COLO668 (cell line): ENCODE measurements at regions not wholly inside any gene's neighbourhood (a gene's known extent, or its start where the extent isn't known, plus 50 kb on each side); places are given as distances from the start of the nearest gene placed in this dataset.
"Not testable (repeated sequence)": the region's sequence is repeated elsewhere in the genome, so short reads cannot be mapped to it uniquely, and the experiment has no call there.

Experiments used
- DNase-seq: peaks from one replicate; lab custom pipeline; 2025; ENCODE audit not compliant: unreplicated experiment; lab: John Stamatoyannopoulos, UW

- no peak for DNase-seq
Measured at GRCh38 chr10:129042776-129043595, 424.1 kb upstream of the MGMT start.

DNA sequence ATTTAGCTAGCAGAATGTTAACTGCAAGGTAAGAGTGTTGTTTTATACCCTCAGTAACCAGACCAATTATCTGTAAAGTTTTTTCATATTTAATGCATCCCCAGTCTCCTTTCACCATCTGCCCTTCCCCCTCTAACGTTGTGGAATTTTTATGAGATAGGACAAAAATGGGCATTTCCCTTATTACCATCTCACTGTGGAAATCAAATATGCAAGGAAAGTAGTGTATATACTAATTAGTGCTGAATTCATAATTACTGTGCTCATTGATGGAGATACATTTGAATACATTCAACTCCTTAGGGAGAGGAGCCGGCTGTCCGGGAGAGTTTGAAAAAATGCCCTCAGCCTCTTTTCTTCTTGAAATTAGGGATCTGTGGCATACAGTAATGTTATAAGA is 423.4 kb upstream of the MGMT start:
- DNase-seq, result no peak

- no peak for DNase-seq
Measured at GRCh38 chr10:129045599-129045998, 421.4 kb upstream of the MGMT start.

GRCh38 chr10:129046065-129046681 is 420.9 kb upstream of the MGMT start:
- DNase-seq, result no peak

GRCh38 chr10:129046962-129047361 is 420.1 kb upstream of the MGMT start:
- no peak for DNase-seq

DNA sequence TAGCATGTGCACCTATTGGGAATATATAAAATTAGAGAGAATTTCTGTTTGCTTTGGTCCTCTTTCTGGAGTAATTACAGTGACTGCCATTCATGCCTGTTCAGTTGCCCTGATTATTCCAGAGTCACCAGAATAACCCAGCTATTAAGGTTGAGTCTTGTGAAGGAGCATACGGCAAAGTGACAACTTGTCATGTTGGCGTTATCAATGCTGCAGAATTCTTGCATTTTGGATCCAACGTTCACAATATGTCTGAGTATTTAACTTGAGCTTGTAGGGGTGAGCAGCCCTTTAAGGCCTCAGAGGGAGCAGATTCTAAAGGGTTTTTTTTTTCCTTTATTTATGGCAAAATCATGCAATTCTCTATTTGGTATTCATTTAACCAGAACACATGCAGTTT is 419.4 kb upstream of the MGMT start:
- no peak for DNase-seq

DNA sequence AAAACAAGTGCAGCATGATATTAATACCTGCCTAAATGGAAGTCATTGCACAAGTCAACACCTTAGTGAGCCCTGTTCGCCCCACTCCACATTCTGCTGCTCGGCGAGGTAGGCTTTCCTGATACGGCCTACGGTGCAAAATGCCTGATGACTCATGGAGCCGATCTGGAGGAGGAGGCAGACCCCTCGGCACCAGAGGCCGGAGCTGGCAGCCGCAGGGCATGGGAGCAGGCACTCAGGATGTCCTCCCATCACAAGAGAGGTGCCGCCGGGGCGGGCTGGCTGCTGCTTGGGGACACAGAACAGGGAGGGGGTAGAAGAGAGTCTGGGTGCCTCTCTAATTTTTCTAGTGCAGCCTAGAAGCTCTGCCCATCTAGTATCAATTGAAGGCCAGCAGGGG is 418.5 kb upstream of the MGMT start:
- no peak for DNase-seq

GRCh38 chr10:129049501-129049900 is 417.5 kb upstream of the MGMT start:
- DNase-seq, result no peak

- DNase-seq, result no peak
Measured at GRCh38 chr10:129055225-129055624, 411.8 kb upstream of the MGMT start.

DNA sequence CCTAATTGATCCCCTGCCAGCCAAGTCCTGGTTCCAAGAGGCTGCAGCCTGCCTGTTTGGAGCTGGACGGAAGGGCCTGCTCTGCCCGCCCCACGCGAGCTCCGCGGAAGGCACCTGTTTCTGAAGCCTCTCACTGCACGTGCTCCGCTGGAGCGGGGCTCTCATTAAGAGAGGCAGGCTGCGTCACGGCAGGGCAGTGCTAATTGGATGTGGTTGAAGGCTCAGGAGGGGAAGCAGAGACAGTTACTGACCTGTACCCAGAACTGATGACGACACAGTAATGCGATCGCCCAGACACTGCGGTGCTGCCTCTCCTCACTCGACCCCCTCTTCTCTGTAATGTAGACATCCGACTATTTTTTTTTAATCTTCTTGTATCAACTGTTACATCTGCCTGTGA is 411.1 kb upstream of the MGMT start:
- DNase-seq, result no peak

DNA sequence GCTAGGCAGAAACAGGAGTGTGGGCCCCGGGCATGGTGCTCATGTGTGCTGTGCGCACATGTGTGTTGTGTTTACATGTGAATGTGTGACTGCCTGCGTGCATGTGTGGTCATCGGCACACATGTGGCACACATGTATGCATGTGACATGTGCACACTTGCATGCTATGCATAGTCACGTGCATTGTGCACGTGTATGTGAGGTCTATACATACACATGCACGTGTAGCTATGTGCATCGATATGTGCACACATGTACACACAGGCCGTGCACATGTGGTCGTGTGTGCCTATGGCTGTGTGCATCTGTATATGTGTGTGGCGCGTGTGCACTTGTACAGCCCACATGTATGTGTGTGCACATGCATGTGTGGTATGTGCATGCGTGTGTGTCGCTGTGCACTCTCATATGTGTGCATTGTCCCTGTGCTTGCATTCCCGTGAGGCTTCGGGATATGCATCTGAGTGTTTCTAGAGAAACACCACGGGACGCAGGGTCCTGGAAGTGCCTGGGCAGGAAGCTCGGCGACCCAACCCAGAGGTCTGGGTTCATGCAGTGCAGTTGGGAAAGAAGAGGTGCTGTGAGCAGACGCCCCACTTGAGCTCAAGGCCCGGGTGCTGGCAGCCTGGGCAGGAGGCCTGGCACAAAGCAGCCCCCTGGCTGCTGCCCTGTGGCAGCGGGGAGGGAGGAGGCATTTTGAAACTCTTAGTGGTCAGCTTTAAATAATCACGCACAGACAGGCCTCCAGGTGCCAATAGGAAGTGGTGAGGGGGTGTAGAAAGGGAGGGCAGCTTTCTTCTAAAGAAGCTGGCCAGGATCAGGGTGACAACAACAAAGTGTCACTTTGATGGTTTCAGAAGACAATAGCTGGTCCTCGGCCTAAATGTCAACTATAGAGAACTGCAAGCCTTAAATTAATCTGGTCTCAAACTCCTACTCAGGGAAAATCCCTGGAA is 410.0 kb upstream of the MGMT start:
- no peak for DNase-seq

DNA sequence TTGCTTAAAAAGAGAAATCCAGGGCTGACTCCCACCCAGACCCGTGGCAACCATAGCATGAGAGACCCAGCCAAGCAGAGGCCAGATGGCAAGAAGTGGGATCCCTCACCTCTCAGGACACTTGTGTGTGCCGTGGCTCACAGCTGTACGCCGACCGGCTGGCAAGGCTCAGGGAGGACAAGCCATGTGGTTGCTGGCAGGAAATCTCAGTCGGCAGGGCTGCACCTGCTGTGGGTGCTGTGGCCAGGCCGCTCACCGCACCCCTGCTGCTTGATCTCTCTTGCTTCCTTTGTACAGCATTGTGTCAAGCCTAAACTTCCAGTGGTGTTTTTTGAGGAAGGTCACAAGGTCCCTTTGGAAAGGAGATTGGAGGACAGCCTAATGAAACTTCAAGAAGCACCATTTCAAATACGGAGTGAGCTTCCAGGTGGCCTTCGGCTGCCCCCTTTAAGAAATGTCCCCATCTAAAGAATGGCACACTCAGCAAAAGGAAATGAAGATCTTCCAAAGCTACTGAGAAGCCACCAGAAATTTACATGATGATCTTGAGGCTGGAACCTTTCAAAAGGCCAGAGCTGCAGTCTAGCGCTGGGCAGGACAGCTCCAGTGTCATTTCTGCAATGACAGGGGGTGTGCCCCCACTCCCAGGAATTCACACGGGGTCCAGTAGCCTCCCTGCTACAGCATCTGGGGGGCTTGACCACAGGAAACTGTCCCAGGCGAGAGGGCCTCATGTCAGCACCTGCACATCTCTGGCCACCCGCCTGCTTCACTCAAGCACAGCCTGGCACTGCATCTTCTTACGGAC is 409.0 kb upstream of the MGMT start:
- DNase-seq, result no peak

DNA sequence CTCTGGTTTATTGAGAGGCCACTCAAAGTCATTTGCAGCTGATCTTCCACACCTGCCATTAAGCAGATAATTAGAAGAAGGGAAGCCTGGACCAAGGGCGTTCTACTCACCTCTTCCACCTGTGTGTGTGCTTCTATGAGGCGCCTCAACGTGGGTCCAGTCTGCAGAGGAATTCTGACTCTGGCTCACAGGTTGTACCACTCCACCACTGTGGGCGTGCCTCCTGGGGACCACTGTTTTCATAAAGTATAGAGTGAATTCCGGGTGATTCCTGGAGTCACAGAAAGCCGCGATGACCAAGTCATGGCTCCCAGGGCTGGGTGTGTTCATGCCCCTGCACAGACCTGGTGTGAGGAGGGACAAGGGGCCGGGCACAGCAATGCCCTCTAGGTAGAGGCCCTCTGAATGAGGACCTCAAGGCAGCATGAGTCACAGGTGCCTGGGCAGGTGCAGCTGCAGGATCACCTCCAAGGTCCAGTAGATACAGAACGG is 408.3 kb upstream of the MGMT start:
- no peak for DNase-seq

DNA sequence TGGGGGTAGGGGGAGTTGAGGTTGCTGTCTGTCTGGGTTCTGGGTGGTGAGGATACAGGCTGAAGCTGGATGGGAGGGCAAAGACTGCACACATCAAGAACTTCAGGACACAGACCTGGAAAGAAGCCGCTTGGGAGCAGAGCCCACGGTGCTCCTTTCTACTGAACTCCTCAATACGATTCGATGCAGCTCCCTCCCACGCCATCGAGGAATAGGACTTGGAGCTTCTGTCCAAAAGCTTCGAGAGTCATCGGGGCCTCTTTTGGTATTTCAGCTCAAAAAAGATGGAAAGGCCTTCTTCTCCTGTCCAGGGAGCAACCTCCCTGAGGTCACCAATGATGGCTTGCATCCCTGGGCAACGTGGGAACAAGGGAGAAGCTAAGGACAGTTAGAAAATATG is 407.1 kb upstream of the MGMT start:
- DNase-seq, result no peak

GRCh38 chr10:129063212-129063611 is 403.8 kb upstream of the MGMT start:
- no peak for DNase-seq

GRCh38 chr10:129063877-129064276 is 403.2 kb upstream of the MGMT start:
- DNase-seq, result no peak

- not testable (repeated sequence) for DNase-seq
Measured at GRCh38 chr10:129066529-129066928, 400.5 kb upstream of the MGMT start.

GRCh38 chr10:129071411-129071810 is 395.6 kb upstream of the MGMT start:
- not testable (repeated sequence) for DNase-seq

DNA sequence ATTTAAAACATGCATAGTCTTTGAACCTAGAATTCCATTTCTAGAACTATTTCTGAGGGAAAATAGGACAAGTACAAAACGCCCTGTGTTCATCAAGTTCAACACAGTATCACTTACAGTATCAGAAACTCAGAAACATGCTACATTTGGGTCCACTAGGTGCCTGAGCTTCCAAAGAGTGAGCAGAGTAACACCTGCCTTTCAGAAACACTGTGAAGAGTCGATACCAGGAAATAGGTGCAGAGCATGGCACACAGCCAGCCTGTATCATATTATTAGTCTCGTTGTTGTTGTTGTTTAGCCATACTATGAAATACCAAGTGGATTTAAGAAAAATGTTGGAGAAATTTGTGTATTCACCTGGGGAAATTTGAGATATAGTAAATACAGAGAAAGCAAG is 392.1 kb upstream of the MGMT start:
- DNase-seq, result no peak

- no peak for DNase-seq
Measured at GRCh38 chr10:129075508-129075907, 391.5 kb upstream of the MGMT start.

DNA sequence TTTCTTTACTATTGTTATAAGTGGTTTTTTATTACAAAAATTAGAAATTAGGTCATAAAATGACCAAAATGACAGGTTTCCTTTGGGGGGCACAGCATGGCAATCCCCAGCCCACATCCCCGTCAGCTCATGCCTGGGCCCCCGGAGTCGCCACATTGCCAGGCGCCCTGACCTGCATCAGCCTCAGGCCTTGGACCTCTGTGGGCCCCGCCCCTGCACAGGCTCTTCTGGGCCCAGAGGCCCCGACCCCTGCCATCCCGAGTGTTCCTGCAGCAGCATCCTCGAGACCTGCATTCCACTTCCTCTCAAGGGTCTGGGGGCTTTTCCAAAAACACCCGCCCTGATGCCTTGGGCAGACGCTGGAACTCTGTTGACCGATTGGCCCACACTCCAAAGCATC is 391.1 kb upstream of the MGMT start:
- DNase-seq, result no peak
